H9 (cell line): ENCODE measurements at regions not wholly inside any gene's neighbourhood (a gene's known extent, or its start where the extent isn't known, plus 50 kb on each side); places are given as distances from the start of the nearest gene placed in this dataset.

Experiments
- DNase-seq: peaks from one replicate; pipeline ENCODE4 v3.0.0-alpha.2; 2017
- H2AFZ ChIP-seq: one replicate; pipeline ENCODE4 v1.6.1; 2013; ENCODE audit warnings: mild to moderate bottlenecking, low read length, control low read depth, moderate library complexity
- H2AK5ac ChIP-seq: 2 replicates; pipeline ENCODE4 v1.6.1; 2013; ENCODE audit warnings: low read length, control low read depth, mixed read lengths; ENCODE audit not compliant: insufficient read length
- H2BK120ac ChIP-seq: one replicate; pipeline ENCODE4 v1.6.1; 2013; ENCODE audit warnings: low read depth, mild to moderate bottlenecking, low read length, control low read depth, inconsistent platforms; ENCODE audit not compliant: poor library complexity, severe bottlenecking
- H2BK12ac ChIP-seq: 2 replicates; pipeline ENCODE4 v1.6.1; 2013; ENCODE audit warnings: low read length, control low read depth, mixed read lengths, low read depth; ENCODE audit not compliant: insufficient read length
- H2BK15ac ChIP-seq: 2 replicates; pipeline ENCODE4 v1.6.1; 2013; ENCODE audit warnings: low read depth, low read length, control low read depth
- H2BK20ac ChIP-seq: one replicate; pipeline ENCODE4 v1.6.1; 2013; ENCODE audit warnings: low read depth, mild to moderate bottlenecking, low read length, control low read depth, inconsistent platforms; ENCODE audit not compliant: poor library complexity, severe bottlenecking
- H2BK5ac ChIP-seq: 2 replicates; pipeline ENCODE4 v1.6.1; 2013; ENCODE audit warnings: low read length, control low read depth, mixed read lengths; ENCODE audit not compliant: insufficient read length
- H3K14ac ChIP-seq: 2 replicates; pipeline ENCODE4 v1.6.1; 2013; ENCODE audit warnings: low read length, control low read depth; ENCODE audit not compliant: insufficient read depth
- H3K18ac ChIP-seq: 2 replicates; pipeline ENCODE4 v1.6.1; 2013; ENCODE audit warnings: low read depth, mild to moderate bottlenecking, mixed read lengths, low read length, control low read depth; ENCODE audit not compliant: insufficient read length
- H3K23ac ChIP-seq: 2 replicates; pipeline ENCODE4 v1.6.1; 2013; ENCODE audit warnings: low read length, control low read depth, mixed read lengths, low read depth; ENCODE audit not compliant: insufficient read length
- H3K23me2 ChIP-seq: 2 replicates; pipeline ENCODE4 v1.6.1; 2013; ENCODE audit warnings: low read depth, mild to moderate bottlenecking, mixed read lengths, low read length, control low read depth; ENCODE audit not compliant: insufficient read length, poor library complexity, severe bottlenecking
- H3K27ac ChIP-seq: 2 replicates; pipeline ENCODE4 v1.5.1; 2013; ENCODE audit warnings: low read length, control low read depth, mixed read lengths, low read depth; ENCODE audit not compliant: insufficient read length
- H3K27me3 ChIP-seq: 2 replicates; pipeline ENCODE4 v1.6.1; 2013; ENCODE audit warnings: low read length, control low read depth, inconsistent platforms; ENCODE audit not compliant: insufficient read depth
- H3K4ac ChIP-seq: 2 replicates; pipeline ENCODE4 v1.6.1; 2013; ENCODE audit warnings: low read depth, mild to moderate bottlenecking, control low read depth, inconsistent platforms, low read length, moderate library complexity
- H3K4me1 ChIP-seq: 2 replicates; pipeline ENCODE4 v1.6.1; 2013; ENCODE audit warnings: low read length, control low read depth, inconsistent platforms; ENCODE audit not compliant: insufficient read depth
- H3K4me2 ChIP-seq: 2 replicates; pipeline ENCODE4 v1.6.1; 2013; ENCODE audit warnings: low read length, control low read depth, mixed read lengths; ENCODE audit not compliant: insufficient read length, insufficient read depth
- H3K56ac ChIP-seq: 2 replicates; pipeline ENCODE4 v1.6.1; 2013; ENCODE audit warnings: low read depth, mild to moderate bottlenecking, mixed read lengths, low read length, control low read depth; ENCODE audit not compliant: insufficient read length
- H3K79me1 ChIP-seq: 2 replicates; pipeline ENCODE4 v1.6.1; 2013; ENCODE audit warnings: low read depth, mild to moderate bottlenecking, moderate library complexity, low read length, control low read depth, inconsistent platforms; ENCODE audit not compliant: insufficient read depth, poor library complexity, severe bottlenecking
- H3K79me2 ChIP-seq: 2 replicates; pipeline ENCODE4 v1.6.1; 2013; ENCODE audit warnings: low read length, control low read depth, inconsistent platforms; ENCODE audit not compliant: insufficient read depth
- H3K9ac ChIP-seq: 2 replicates; pipeline ENCODE4 v1.6.1; 2013; ENCODE audit warnings: low read length, control low read depth, mixed read lengths; ENCODE audit not compliant: insufficient read length; ENCODE audit errors: extremely low read depth
- H3K9me3 ChIP-seq: one replicate; pipeline ENCODE4 v1.6.1; 2013; ENCODE audit warnings: low read depth, low read length, inconsistent platforms; ENCODE audit not compliant: control insufficient read depth
- H3T11ph ChIP-seq: one replicate; pipeline ENCODE4 v1.6.1; 2013; ENCODE audit warnings: mild to moderate bottlenecking, low read length, control low read depth, inconsistent platforms
- H4K20me1 ChIP-seq: one replicate; pipeline ENCODE4 v1.6.1; 2013; ENCODE audit not compliant: control insufficient read depth, insufficient read length, insufficient read depth
- H4K5ac ChIP-seq: 2 replicates; pipeline ENCODE4 v1.6.1; 2013; ENCODE audit warnings: low read depth, mild to moderate bottlenecking, mixed read lengths, low read length, control low read depth; ENCODE audit not compliant: insufficient read length
- H4K8ac ChIP-seq: replicated peaks from 2 replicates; pipeline ENCODE4 v1.6.1; 2013; ENCODE audit warnings: low read length, control low read depth, mixed read lengths, low read depth; ENCODE audit not compliant: insufficient read length
- H4K91ac ChIP-seq: 2 replicates; pipeline ENCODE4 v1.6.1; 2013; ENCODE audit warnings: low read depth, mild to moderate bottlenecking, moderate library complexity, mixed read lengths, low read length, control low read depth; ENCODE audit not compliant: insufficient read length
- H3K27ac Mint-ChIP-seq, 3 experiments: 2 replicates in 2 of 3; 3 replicates in 1 of 3; pipeline ENCODE4 v1.8.0; 2020 to 2021; ENCODE audit warnings: mixed read lengths in 3 of 3, mild to moderate bottlenecking in 1 of 3, moderate library complexity in 1 of 3
- H3K27me3 Mint-ChIP-seq: 2 replicates; pipeline ENCODE4 v1.8.0; 2021; ENCODE audit warnings: low read depth, mild to moderate bottlenecking, moderate library complexity, mixed read lengths
- H3K36me3 Mint-ChIP-seq, 3 experiments: 2 replicates in 2 of 3; 3 replicates in 1 of 3; pipeline ENCODE4 v1.8.0; 2020 to 2021; ENCODE audit warnings: low read depth in 3 of 3, mixed read lengths in 3 of 3; ENCODE audit not compliant: insufficient read depth in 1 of 3
- H3K4me1 Mint-ChIP-seq, 2 experiments: 2 replicates each; pipeline ENCODE4 v1.8.0; 2020; ENCODE audit warnings: mixed read lengths in 2 of 2
- H3K4me3 Mint-ChIP-seq, 2 experiments: 2 replicates in 1 of 2; 3 replicates in 1 of 2; pipeline ENCODE4 v1.8.0; 2020 to 2021; ENCODE audit warnings: mild to moderate bottlenecking in 2 of 2, mixed read lengths in 2 of 2, moderate library complexity in 1 of 2
- H3K9me3 Mint-ChIP-seq, 2 experiments: 2 replicates in 1 of 2; 3 replicates in 1 of 2; pipeline ENCODE4 v1.8.0; 2020; ENCODE audit warnings: mild to moderate bottlenecking in 2 of 2, mixed read lengths in 2 of 2, moderate library complexity in 1 of 2
- WGBS: extraction: QIAGEN DNeasy Blood & Tissue Kit; methylation state at CpG from one replicate; pipeline ENCODE4 v1.1.7; 2013; ENCODE audit warnings: missing lambda C conversion rate, low lambda C conversion rate, mixed read lengths; ENCODE audit not compliant: insufficient read length; ENCODE audit errors: extremely low coverage; 5-methylcytosine and 5-hydroxymethylcytosine counted together
- TF ChIP-seq, protein P1 (sequence below): fragments of 200-600 bp; sonication (generic); conservative IDR thresholded peaks from 3 replicates; pipeline ENCODE4 v1.8.0; 2021; ENCODE audit warnings: antibody characterized with exemption, mild to moderate bottlenecking

GRCh38 chr20:40457404-40457803, 231.6 kb downstream of the MAFB start:
- no peak overlapping the region for H3K23ac ChIP-seq
- H3K9ac ChIP-seq, result no peak overlapping the region
- H3K4me2 ChIP-seq, result no peak overlapping the region
- H2BK15ac ChIP-seq, result no peak overlapping the region
- H2AK5ac ChIP-seq, result no peak overlapping the region
- no peak overlapping the region for H3K4ac ChIP-seq
- Mint-ChIP-seq H3K27ac (no peak overlapping the region), H3K4me1 (peaks cover 0 to 7% of the 10 kb centered on the region in 2 experiments; a peak in 3 of 4 replicates), H3K27me3 (no peaks in the 10 kb centered on the region), H3K9me3 (no peaks in the 10 kb centered on the region), H3K36me3 (no peaks in the 10 kb centered on the region; a peak in 1 of 7 replicates), H3K4me3 (no peak overlapping the region)
- H2BK12ac ChIP-seq, result no peak overlapping the region
- no peak overlapping the region for H3T11ph ChIP-seq
- H3K27ac ChIP-seq, result no peak overlapping the region
- DNase-seq, result no peak
- H4K5ac ChIP-seq, result no peak overlapping the region
- H3K27me3 ChIP-seq, result no peaks in the 10 kb centered on the region
- no CpG with 5 or more reads among the region's 3 CpGs for WGBS
- H2BK20ac ChIP-seq, result no peak overlapping the region
- H3K56ac ChIP-seq, result no peak overlapping the region
- no peak overlapping the region for H2BK5ac ChIP-seq
- TF ChIP-seq, protein P1, sequence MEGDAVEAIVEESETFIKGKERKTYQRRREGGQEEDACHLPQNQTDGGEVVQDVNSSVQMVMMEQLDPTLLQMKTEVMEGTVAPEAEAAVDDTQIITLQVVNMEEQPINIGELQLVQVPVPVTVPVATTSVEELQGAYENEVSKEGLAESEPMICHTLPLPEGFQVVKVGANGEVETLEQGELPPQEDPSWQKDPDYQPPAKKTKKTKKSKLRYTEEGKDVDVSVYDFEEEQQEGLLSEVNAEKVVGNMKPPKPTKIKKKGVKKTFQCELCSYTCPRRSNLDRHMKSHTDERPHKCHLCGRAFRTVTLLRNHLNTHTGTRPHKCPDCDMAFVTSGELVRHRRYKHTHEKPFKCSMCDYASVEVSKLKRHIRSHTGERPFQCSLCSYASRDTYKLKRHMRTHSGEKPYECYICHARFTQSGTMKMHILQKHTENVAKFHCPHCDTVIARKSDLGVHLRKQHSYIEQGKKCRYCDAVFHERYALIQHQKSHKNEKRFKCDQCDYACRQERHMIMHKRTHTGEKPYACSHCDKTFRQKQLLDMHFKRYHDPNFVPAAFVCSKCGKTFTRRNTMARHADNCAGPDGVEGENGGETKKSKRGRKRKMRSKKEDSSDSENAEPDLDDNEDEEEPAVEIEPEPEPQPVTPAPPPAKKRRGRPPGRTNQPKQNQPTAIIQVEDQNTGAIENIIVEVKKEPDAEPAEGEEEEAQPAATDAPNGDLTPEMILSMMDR, result no peak
- H4K91ac ChIP-seq, result no peak overlapping the region
- H4K20me1 ChIP-seq, result no peaks in the 10 kb centered on the region
- no peak overlapping the region for H2AFZ ChIP-seq
- H2BK120ac ChIP-seq, result no peak overlapping the region
- no peak overlapping the region for H4K8ac ChIP-seq
- no peaks in the 10 kb centered on the region for H3K79me2 ChIP-seq
- H3K14ac ChIP-seq, result no peak overlapping the region
- no peaks in the 10 kb centered on the region for H3K79me1 ChIP-seq
- peaks cover 2% of the 10 kb centered on the region; the same call in 1 of the 2 replicates for H3K4me1 ChIP-seq
- H3K23me2 ChIP-seq, result no peaks in the 10 kb centered on the region
- no peak overlapping the region for H3K18ac ChIP-seq
- H3K9me3 ChIP-seq, result no peaks in the 10 kb centered on the region
